ENCODE measurements at regions not wholly inside any gene's neighbourhood (a gene's known extent, or its start where the extent isn't known, plus 50 kb on each side); places are given as distances from the start of the nearest gene placed in this dataset.

- TF ChIP-seq CTCF (conservative IDR thresholded peaks at IDR 0.05; ENCODE audit: low read length) (no peak), EZH2phosphoT487 (IDR thresholded peaks at IDR 0.05; ENCODE audit: borderline replicate concordance) (no peak)
Observed at GRCh38 chr16:79969458-79969857, 368.9 kb upstream of the MAF start.
